H9 (cell line): ENCODE measurements at regions not wholly inside any gene's neighbourhood (a gene's known extent, or its start where the extent isn't known, plus 50 kb on each side); places are given as distances from the start of the nearest gene placed in this dataset.

Experiments used
- DNase-seq: peaks from one replicate; pipeline ENCODE4 v3.0.0-alpha.2; 2017
- H2AFZ ChIP-seq: one replicate; pipeline ENCODE4 v1.6.1; 2013; ENCODE audit warnings: mild to moderate bottlenecking, low read length, control low read depth, moderate library complexity
- H2AK5ac ChIP-seq: 2 replicates; pipeline ENCODE4 v1.6.1; 2013; ENCODE audit warnings: low read length, control low read depth, mixed read lengths; ENCODE audit not compliant: insufficient read length
- H2BK120ac ChIP-seq: one replicate; pipeline ENCODE4 v1.6.1; 2013; ENCODE audit warnings: low read depth, mild to moderate bottlenecking, low read length, control low read depth, inconsistent platforms; ENCODE audit not compliant: poor library complexity, severe bottlenecking
- H2BK12ac ChIP-seq: 2 replicates; pipeline ENCODE4 v1.6.1; 2013; ENCODE audit warnings: low read length, control low read depth, mixed read lengths, low read depth; ENCODE audit not compliant: insufficient read length
- H2BK15ac ChIP-seq: 2 replicates; pipeline ENCODE4 v1.6.1; 2013; ENCODE audit warnings: low read depth, low read length, control low read depth
- H2BK20ac ChIP-seq: one replicate; pipeline ENCODE4 v1.6.1; 2013; ENCODE audit warnings: low read depth, mild to moderate bottlenecking, low read length, control low read depth, inconsistent platforms; ENCODE audit not compliant: poor library complexity, severe bottlenecking
- H2BK5ac ChIP-seq: 2 replicates; pipeline ENCODE4 v1.6.1; 2013; ENCODE audit warnings: low read length, control low read depth, mixed read lengths; ENCODE audit not compliant: insufficient read length
- H3K14ac ChIP-seq: 2 replicates; pipeline ENCODE4 v1.6.1; 2013; ENCODE audit warnings: low read length, control low read depth; ENCODE audit not compliant: insufficient read depth
- H3K18ac ChIP-seq: 2 replicates; pipeline ENCODE4 v1.6.1; 2013; ENCODE audit warnings: low read depth, mild to moderate bottlenecking, mixed read lengths, low read length, control low read depth; ENCODE audit not compliant: insufficient read length
- H3K23ac ChIP-seq: 2 replicates; pipeline ENCODE4 v1.6.1; 2013; ENCODE audit warnings: low read length, control low read depth, mixed read lengths, low read depth; ENCODE audit not compliant: insufficient read length
- H3K23me2 ChIP-seq: 2 replicates; pipeline ENCODE4 v1.6.1; 2013; ENCODE audit warnings: low read depth, mild to moderate bottlenecking, mixed read lengths, low read length, control low read depth; ENCODE audit not compliant: insufficient read length, poor library complexity, severe bottlenecking
- H3K27ac ChIP-seq: 2 replicates; pipeline ENCODE4 v1.5.1; 2013; ENCODE audit warnings: low read length, control low read depth, mixed read lengths, low read depth; ENCODE audit not compliant: insufficient read length
- H3K27me3 ChIP-seq: 2 replicates; pipeline ENCODE4 v1.6.1; 2013; ENCODE audit warnings: low read length, control low read depth, inconsistent platforms; ENCODE audit not compliant: insufficient read depth
- H3K4ac ChIP-seq: 2 replicates; pipeline ENCODE4 v1.6.1; 2013; ENCODE audit warnings: low read depth, mild to moderate bottlenecking, control low read depth, inconsistent platforms, low read length, moderate library complexity
- H3K4me1 ChIP-seq: 2 replicates; pipeline ENCODE4 v1.6.1; 2013; ENCODE audit warnings: low read length, control low read depth, inconsistent platforms; ENCODE audit not compliant: insufficient read depth
- H3K4me2 ChIP-seq: 2 replicates; pipeline ENCODE4 v1.6.1; 2013; ENCODE audit warnings: low read length, control low read depth, mixed read lengths; ENCODE audit not compliant: insufficient read length, insufficient read depth
- H3K56ac ChIP-seq: 2 replicates; pipeline ENCODE4 v1.6.1; 2013; ENCODE audit warnings: low read depth, mild to moderate bottlenecking, mixed read lengths, low read length, control low read depth; ENCODE audit not compliant: insufficient read length
- H3K79me1 ChIP-seq: 2 replicates; pipeline ENCODE4 v1.6.1; 2013; ENCODE audit warnings: low read depth, mild to moderate bottlenecking, moderate library complexity, low read length, control low read depth, inconsistent platforms; ENCODE audit not compliant: insufficient read depth, poor library complexity, severe bottlenecking
- H3K79me2 ChIP-seq: 2 replicates; pipeline ENCODE4 v1.6.1; 2013; ENCODE audit warnings: low read length, control low read depth, inconsistent platforms; ENCODE audit not compliant: insufficient read depth
- H3K9ac ChIP-seq: 2 replicates; pipeline ENCODE4 v1.6.1; 2013; ENCODE audit warnings: low read length, control low read depth, mixed read lengths; ENCODE audit not compliant: insufficient read length; ENCODE audit errors: extremely low read depth
- H3K9me3 ChIP-seq: one replicate; pipeline ENCODE4 v1.6.1; 2013; ENCODE audit warnings: low read depth, low read length, inconsistent platforms; ENCODE audit not compliant: control insufficient read depth
- H3T11ph ChIP-seq: one replicate; pipeline ENCODE4 v1.6.1; 2013; ENCODE audit warnings: mild to moderate bottlenecking, low read length, control low read depth, inconsistent platforms
- H4K20me1 ChIP-seq: one replicate; pipeline ENCODE4 v1.6.1; 2013; ENCODE audit not compliant: control insufficient read depth, insufficient read length, insufficient read depth
- H4K5ac ChIP-seq: 2 replicates; pipeline ENCODE4 v1.6.1; 2013; ENCODE audit warnings: low read depth, mild to moderate bottlenecking, mixed read lengths, low read length, control low read depth; ENCODE audit not compliant: insufficient read length
- H4K8ac ChIP-seq: replicated peaks from 2 replicates; pipeline ENCODE4 v1.6.1; 2013; ENCODE audit warnings: low read length, control low read depth, mixed read lengths, low read depth; ENCODE audit not compliant: insufficient read length
- H4K91ac ChIP-seq: 2 replicates; pipeline ENCODE4 v1.6.1; 2013; ENCODE audit warnings: low read depth, mild to moderate bottlenecking, moderate library complexity, mixed read lengths, low read length, control low read depth; ENCODE audit not compliant: insufficient read length
- H3K27ac Mint-ChIP-seq, 3 experiments: 2 replicates in 2 of 3; 3 replicates in 1 of 3; pipeline ENCODE4 v1.8.0; 2020 to 2021; ENCODE audit warnings: mixed read lengths in 3 of 3, mild to moderate bottlenecking in 1 of 3, moderate library complexity in 1 of 3
- H3K27me3 Mint-ChIP-seq: 2 replicates; pipeline ENCODE4 v1.8.0; 2021; ENCODE audit warnings: low read depth, mild to moderate bottlenecking, moderate library complexity, mixed read lengths
- H3K36me3 Mint-ChIP-seq, 3 experiments: 2 replicates in 2 of 3; 3 replicates in 1 of 3; pipeline ENCODE4 v1.8.0; 2020 to 2021; ENCODE audit warnings: low read depth in 3 of 3, mixed read lengths in 3 of 3; ENCODE audit not compliant: insufficient read depth in 1 of 3
- H3K4me1 Mint-ChIP-seq, 2 experiments: 2 replicates each; pipeline ENCODE4 v1.8.0; 2020; ENCODE audit warnings: mixed read lengths in 2 of 2
- H3K4me3 Mint-ChIP-seq, 2 experiments: 2 replicates in 1 of 2; 3 replicates in 1 of 2; pipeline ENCODE4 v1.8.0; 2020 to 2021; ENCODE audit warnings: mild to moderate bottlenecking in 2 of 2, mixed read lengths in 2 of 2, moderate library complexity in 1 of 2
- H3K9me3 Mint-ChIP-seq, 2 experiments: 2 replicates in 1 of 2; 3 replicates in 1 of 2; pipeline ENCODE4 v1.8.0; 2020; ENCODE audit warnings: mild to moderate bottlenecking in 2 of 2, mixed read lengths in 2 of 2, moderate library complexity in 1 of 2
- CTCF ChIP-seq: fragments of 200-600 bp; sonication (generic); conservative IDR thresholded peaks from 3 replicates; pipeline ENCODE4 v1.8.0; 2021; ENCODE audit warnings: antibody characterized with exemption, mild to moderate bottlenecking
- WGBS: extraction: QIAGEN DNeasy Blood & Tissue Kit; methylation state at CpG from one replicate; pipeline ENCODE4 v1.1.7; 2013; ENCODE audit warnings: missing lambda C conversion rate, low lambda C conversion rate, mixed read lengths; ENCODE audit not compliant: insufficient read length; ENCODE audit errors: extremely low coverage; 5-methylcytosine and 5-hydroxymethylcytosine counted together

- Histone ChIP-seq H2BK5ac (no peak overlapping the region), H2BK120ac (no peak overlapping the region), H2BK20ac (no peak overlapping the region), H3K4me2 (no peak overlapping the region), H3K4ac (no peak overlapping the region), H3K4me1 (no peaks in the 10 kb centered on the region), H3K9ac (no peak overlapping the region), H3K14ac (no peak overlapping the region), H3K27me3 (no peaks in the 10 kb centered on the region), H2AFZ (no peak overlapping the region), H4K91ac (no peak overlapping the region), H2AK5ac (no peak overlapping the region), H3K27ac (no peak overlapping the region), H3K9me3 (no peaks in the 10 kb centered on the region), H4K20me1 (no peaks in the 10 kb centered on the region), H3K23ac (no peak overlapping the region), H2BK12ac (no peak overlapping the region), H3K79me2 (no peaks in the 10 kb centered on the region), H3K18ac (no peak overlapping the region), H3K79me1 (no peaks in the 10 kb centered on the region), H4K5ac (no peak overlapping the region), H3K56ac (no peak overlapping the region), H3T11ph (no peak overlapping the region), H3K23me2 (no peaks in the 10 kb centered on the region), H4K8ac (no peak overlapping the region), H2BK15ac (no peak overlapping the region)
- H3K27me3 Mint-ChIP-seq: no peaks in the 10 kb centered on the region
- H3K4me3 Mint-ChIP-seq: no peak overlapping the region
- no peak for DNase-seq
- no peak for TF ChIP-seq CTCF
- no peaks in the 10 kb centered on the region for H3K4me1 Mint-ChIP-seq
- H3K9me3 Mint-ChIP-seq: no peaks in the 10 kb centered on the region
- no peaks in the 10 kb centered on the region for H3K36me3 Mint-ChIP-seq
- no peak overlapping the region for H3K27ac Mint-ChIP-seq
- WGBS: no CpG with 5 or more reads among the region's 2 CpGs
Observed at GRCh38 chr6:134368670-134369069, 50.8 kb upstream of the SGK1 start.
